ENCODE measurements at regions not wholly inside any gene's neighbourhood (a gene's known extent, or its start where the extent isn't known, plus 50 kb on each side); places are given as distances from the start of the nearest gene placed in this dataset.

GRCh38 chr13:69288026-69288425 is 819.6 kb upstream of the ATXN8OS start:
- no peak for TF ChIP-seq POLR2A (IDR thresholded peaks at IDR 0.05)
- TF ChIP-seq CTCF (IDR thresholded peaks at IDR 0.05) = no peak
- TF ChIP-seq EP300 (IDR thresholded peaks at IDR 0.05; ENCODE audit: low read depth) = no peak

All from transverse colon (tissue), 3 donors.